ENCODE measurements at regions not wholly inside any gene's neighbourhood (a gene's known extent, or its start where the extent isn't known, plus 50 kb on each side); places are given as distances from the start of the nearest gene placed in this dataset.

DNA sequence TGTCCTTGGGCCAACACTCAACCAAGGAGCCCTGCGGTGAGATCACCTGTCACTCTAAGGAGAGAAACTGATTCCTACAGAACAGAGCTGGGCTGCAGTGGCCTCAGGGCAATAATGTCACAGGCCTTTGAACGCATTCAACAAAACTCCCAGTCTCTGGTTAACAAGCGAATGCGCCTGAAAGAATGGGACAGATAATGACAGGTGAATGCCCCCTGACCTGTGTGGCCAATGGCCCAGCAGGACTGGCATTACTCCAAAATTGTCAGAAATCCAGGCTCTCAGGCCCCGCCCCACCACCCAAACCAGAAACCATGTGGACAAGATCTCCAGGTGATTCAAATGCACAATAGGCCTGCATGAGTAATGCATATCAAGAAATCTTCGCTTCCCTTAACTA, 277.7 kb upstream of the KLF6 start:
- Histone ChIP-seq H3K27ac (ENCODE audit: extremely low read depth, low read depth, low read length) (no peak overlapping the region), H3K4me3 (ENCODE audit: low read depth, low read length) (no peak overlapping the region), H3K9me3 (ENCODE audit: control insufficient read depth, insufficient read depth, low read depth, low read length) (no peaks in the 10 kb centered on the region), H3K4me1 (ENCODE audit: control insufficient read depth, insufficient read depth, low read length) (peaks cover 12% of the 10 kb centered on the region), H3K36me3 (ENCODE audit: control insufficient read depth in 2 of 2, insufficient read depth in 1 of 2, low read length in 2 of 2) (no peaks in the 10 kb centered on the region)
- POLR2A ChIA-PET: no interaction called here
- TF ChIP-seq ZNF747 (tag by site-specific recombination; IDR thresholded peaks at IDR 0.05) (no peak), ZNF785 (tag by site-specific recombination; IDR thresholded peaks at IDR 0.05) (no peak), ZEB2 (tag by site-specific recombination; IDR thresholded peaks at IDR 0.05) (no peak), ZNF433 (tag by site-specific recombination; IDR thresholded peaks at IDR 0.05; ENCODE audit: low read depth) (no peak), EGR2 (tag by site-specific recombination; IDR thresholded peaks at IDR 0.05; ENCODE audit: low read depth) (no peak), ZNF654 (tag by site-specific recombination; IDR thresholded peaks at IDR 0.05; ENCODE audit: low read depth) (no peak), SCRT2 (tag by site-specific recombination; IDR thresholded peaks at IDR 0.05) (no peak), GLIS2 (tag by site-specific recombination; IDR thresholded peaks at IDR 0.05) (no peak), ZBTB17 (tag by site-specific recombination; IDR thresholded peaks at IDR 0.05) (no peak)
- TF ChIP-seq, protein P1, sequence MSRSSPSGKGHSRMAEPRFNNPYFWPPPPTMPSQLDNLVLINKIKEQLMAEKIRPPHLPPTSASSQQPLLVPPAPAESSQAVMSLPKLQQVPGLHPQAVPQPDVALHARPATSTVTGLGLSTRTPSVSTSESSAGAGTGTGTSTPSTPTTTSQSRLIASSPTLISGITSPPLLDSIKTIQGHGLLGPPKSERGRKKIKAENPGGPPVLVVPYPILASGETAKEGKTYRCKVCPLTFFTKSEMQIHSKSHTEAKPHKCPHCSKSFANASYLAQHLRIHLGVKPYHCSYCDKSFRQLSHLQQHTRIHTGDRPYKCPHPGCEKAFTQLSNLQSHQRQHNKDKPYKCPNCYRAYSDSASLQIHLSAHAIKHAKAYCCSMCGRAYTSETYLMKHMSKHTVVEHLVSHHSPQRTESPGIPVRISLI (tag by site-specific recombination; IDR thresholded peaks at IDR 0.05): no peak
- TF ChIP-seq, protein P2, sequence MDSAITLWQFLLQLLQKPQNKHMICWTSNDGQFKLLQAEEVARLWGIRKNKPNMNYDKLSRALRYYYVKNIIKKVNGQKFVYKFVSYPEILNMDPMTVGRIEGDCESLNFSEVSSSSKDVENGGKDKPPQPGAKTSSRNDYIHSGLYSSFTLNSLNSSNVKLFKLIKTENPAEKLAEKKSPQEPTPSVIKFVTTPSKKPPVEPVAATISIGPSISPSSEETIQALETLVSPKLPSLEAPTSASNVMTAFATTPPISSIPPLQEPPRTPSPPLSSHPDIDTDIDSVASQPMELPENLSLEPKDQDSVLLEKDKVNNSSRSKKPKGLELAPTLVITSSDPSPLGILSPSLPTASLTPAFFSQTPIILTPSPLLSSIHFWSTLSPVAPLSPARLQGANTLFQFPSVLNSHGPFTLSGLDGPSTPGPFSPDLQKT (IDR thresholded peaks at IDR 0.05; ENCODE audit: borderline replicate concordance, low read depth, low read length): no peak
- CTCF ChIA-PET: interaction anchor here (0.7 kb wide), 2 partner anchors 9 to 508 kb away, joined by 3 read pairs; no protein-coding TSS in a partner anchor

DNA sequence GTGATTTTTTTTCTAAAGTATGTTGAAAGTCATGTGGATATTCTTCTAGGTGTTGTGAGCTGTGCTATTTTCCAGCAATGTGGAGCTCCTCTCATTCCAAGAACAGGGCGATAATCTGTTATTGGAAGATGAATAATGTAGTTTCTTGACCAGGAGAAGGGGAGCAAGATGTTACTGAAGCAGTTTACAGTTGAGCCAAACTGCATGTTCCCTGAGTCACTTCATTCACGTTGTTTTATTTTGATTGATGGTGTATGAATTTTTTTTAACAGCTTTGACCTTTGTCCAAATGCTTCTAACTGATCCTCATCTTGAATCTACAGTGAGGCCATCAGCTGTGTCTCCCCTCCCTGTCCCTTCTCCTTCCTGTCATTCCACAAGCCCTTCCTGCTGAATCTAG, 277.1 kb upstream of the KLF6 start:
- ChIA-PET POLR2A (no interaction called here), CTCF (interaction anchor here (0.6 kb wide), 1 partner anchor 95 kb away, joined by 3 read pairs; no protein-coding TSS in a partner anchor)
- no peaks in the 10 kb centered on the region for H3K36me3 ChIP-seq (ENCODE audit: control insufficient read depth in 2 of 2, insufficient read depth in 1 of 2, low read length in 2 of 2)
- H3K27ac ChIP-seq (ENCODE audit: extremely low read depth, low read depth, low read length): no peak overlapping the region
- H3K4me1 ChIP-seq (ENCODE audit: control insufficient read depth, insufficient read depth, low read length): peaks cover 5% of the 10 kb centered on the region; the same call in 1 of the 2 replicates
- H3K4me3 ChIP-seq (ENCODE audit: low read depth, low read length): no peak overlapping the region
- no peak for TF ChIP-seq ZNF37A (tag by site-specific recombination; IDR thresholded peaks at IDR 0.05)
- no peak for TF ChIP-seq ZNF423 (tag by site-specific recombination; IDR thresholded peaks at IDR 0.05)
- no peak for TF ChIP-seq ZNF707 (tag by site-specific recombination; IDR thresholded peaks at IDR 0.05)
- no peak for TF ChIP-seq ZNF624 (tag by site-specific recombination; IDR thresholded peaks at IDR 0.05)
- no peak for TF ChIP-seq ZNF23 (tag by site-specific recombination; IDR thresholded peaks at IDR 0.05; ENCODE audit: borderline replicate concordance)
- no peak for TF ChIP-seq ZNF24 (tag by site-specific recombination; IDR thresholded peaks at IDR 0.05)
- TF ChIP-seq, protein P3, sequence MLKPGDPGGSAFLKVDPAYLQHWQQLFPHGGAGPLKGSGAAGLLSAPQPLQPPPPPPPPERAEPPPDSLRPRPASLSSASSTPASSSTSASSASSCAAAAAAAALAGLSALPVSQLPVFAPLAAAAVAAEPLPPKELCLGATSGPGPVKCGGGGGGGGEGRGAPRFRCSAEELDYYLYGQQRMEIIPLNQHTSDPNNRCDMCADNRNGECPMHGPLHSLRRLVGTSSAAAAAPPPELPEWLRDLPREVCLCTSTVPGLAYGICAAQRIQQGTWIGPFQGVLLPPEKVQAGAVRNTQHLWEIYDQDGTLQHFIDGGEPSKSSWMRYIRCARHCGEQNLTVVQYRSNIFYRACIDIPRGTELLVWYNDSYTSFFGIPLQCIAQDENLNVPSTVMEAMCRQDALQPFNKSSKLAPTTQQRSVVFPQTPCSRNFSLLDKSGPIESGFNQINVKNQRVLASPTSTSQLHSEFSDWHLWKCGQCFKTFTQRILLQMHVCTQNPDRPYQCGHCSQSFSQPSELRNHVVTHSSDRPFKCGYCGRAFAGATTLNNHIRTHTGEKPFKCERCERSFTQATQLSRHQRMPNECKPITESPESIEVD (tag by site-specific recombination; IDR thresholded peaks at IDR 0.05): no peak
- TF ChIP-seq, protein P4, sequence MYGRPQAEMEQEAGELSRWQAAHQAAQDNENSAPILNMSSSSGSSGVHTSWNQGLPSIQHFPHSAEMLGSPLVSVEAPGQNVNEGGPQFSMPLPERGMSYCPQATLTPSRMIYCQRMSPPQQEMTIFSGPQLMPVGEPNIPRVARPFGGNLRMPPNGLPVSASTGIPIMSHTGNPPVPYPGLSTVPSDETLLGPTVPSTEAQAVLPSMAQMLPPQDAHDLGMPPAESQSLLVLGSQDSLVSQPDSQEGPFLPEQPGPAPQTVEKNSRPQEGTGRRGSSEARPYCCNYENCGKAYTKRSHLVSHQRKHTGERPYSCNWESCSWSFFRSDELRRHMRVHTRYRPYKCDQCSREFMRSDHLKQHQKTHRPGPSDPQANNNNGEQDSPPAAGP (tag by site-specific recombination; IDR thresholded peaks at IDR 0.05): no peak
- no peak for TF ChIP-seq ZBTB17 (tag by site-specific recombination; IDR thresholded peaks at IDR 0.05)
- no peak for TF ChIP-seq ZNF19 (tag by site-specific recombination; IDR thresholded peaks at IDR 0.05; ENCODE audit: low read depth)
- TF ChIP-seq, protein P5, sequence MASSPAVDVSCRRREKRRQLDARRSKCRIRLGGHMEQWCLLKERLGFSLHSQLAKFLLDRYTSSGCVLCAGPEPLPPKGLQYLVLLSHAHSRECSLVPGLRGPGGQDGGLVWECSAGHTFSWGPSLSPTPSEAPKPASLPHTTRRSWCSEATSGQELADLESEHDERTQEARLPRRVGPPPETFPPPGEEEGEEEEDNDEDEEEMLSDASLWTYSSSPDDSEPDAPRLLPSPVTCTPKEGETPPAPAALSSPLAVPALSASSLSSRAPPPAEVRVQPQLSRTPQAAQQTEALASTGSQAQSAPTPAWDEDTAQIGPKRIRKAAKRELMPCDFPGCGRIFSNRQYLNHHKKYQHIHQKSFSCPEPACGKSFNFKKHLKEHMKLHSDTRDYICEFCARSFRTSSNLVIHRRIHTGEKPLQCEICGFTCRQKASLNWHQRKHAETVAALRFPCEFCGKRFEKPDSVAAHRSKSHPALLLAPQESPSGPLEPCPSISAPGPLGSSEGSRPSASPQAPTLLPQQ (tag by site-specific recombination; IDR thresholded peaks at IDR 0.05): no peak
- TF ChIP-seq KLF8 (tag by site-specific recombination; IDR thresholded peaks at IDR 0.05): no peak
- TF ChIP-seq, protein P6, sequence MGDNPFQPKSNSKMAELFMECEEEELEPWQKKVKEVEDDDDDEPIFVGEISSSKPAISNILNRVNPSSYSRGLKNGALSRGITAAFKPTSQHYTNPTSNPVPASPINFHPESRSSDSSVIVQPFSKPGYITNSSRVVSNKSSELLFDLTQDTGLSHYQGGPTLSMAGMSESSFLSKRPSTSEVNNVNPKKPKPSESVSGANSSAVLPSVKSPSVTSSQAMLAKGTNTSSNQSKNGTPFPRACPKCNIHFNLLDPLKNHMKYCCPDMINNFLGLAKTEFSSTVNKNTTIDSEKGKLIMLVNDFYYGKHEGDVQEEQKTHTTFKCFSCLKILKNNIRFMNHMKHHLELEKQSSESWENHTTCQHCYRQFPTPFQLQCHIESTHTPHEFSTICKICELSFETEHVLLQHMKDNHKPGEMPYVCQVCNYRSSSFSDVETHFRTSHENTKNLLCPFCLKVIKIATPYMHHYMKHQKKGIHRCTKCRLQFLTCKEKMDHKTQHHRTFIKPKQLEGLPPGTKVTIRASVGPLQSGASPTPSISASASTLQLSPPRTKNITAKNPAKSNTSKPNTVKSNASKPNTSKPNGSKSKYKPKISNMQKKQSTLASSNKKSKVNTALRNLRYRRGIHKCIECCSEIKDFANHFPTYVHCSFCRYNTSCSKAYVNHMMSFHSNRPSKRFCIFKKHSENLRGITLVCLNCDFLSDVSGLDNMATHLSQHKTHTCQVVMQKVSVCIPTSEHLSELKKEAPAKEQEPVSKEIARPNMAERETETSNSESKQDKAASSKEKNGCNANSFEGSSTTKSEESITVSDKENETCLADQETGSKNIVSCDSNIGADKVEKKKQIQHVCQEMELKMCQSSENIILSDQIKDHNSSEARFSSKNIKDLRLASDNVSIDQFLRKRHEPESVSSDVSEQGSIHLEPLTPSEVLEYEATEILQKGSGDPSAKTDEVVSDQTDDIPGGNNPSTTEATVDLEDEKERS (tag by site-specific recombination; IDR thresholded peaks at IDR 0.05): no peak
- no peak for TF ChIP-seq KLF7 (tag by site-specific recombination; IDR thresholded peaks at IDR 0.05; ENCODE audit: borderline replicate concordance)
- no peaks in the 10 kb centered on the region for H3K9me3 ChIP-seq (ENCODE audit: control insufficient read depth, insufficient read depth, low read depth, low read length)
